ENCODE measurements at regions not wholly inside any gene's neighbourhood (a gene's known extent, or its start where the extent isn't known, plus 50 kb on each side); places are given as distances from the start of the nearest gene placed in this dataset.

DNA sequence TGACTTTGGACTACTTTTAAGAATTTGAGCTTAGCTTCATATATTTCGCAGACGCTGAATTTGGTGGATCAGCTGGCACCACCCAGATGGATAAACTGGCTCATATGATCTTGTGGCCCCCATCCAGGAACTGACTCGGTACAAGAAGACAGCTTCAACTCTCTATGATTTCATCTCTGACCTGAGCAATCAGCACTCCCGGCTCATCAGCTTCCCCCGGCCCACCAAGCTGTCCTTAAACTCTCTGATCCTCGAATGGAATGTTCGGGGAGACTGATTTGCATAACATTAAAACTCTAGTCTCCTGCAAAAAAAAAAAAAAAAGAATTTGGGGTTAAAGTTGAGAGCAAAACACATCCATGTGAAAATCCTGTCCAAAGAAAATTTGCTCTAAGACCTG, 71.4 kb upstream of the IRS2 start:
- Histone ChIP-seq H3K9me3 (ENCODE audit: control insufficient read depth in 3 of 3, low read length in 3 of 3) (no peaks in the 10 kb centered on the region), H3K9ac (ENCODE audit: low read depth in 1 of 3, low read length in 3 of 3) (no peak overlapping the region), H3K4me1 (ENCODE audit: control insufficient read depth in 3 of 3, insufficient read depth in 3 of 3, low read length in 3 of 3) (peaks cover 10 to 15% (median 14%) of the 10 kb centered on the region in 3 donors), H3K27me3 (ENCODE audit: control insufficient read depth in 3 of 3, insufficient read depth in 3 of 3, low read length in 3 of 3) (peaks cover 0 to 3% (median 0%) of the 10 kb centered on the region in 3 donors), H3K4me3 (ENCODE audit: low read length in 3 of 3) (no peak overlapping the region), H3K36me3 (ENCODE audit: control insufficient read depth in 3 of 3, insufficient read depth in 3 of 3, low read length in 3 of 3) (no peaks in the 10 kb centered on the region), H3K27ac (ENCODE audit: low read depth, low read length) (no peak overlapping the region)

GRCh38 chr13:109857325-109857724, 70.9 kb upstream of the IRS2 start:
- Histone ChIP-seq H3K9ac (ENCODE audit: low read depth in 1 of 3, low read length in 3 of 3) (no peak overlapping the region), H3K4me1 (ENCODE audit: control insufficient read depth in 3 of 3, insufficient read depth in 3 of 3, low read length in 3 of 3) (peaks cover 10 to 15% (median 14%) of the 10 kb centered on the region in 3 donors), H3K36me3 (ENCODE audit: control insufficient read depth in 3 of 3, insufficient read depth in 3 of 3, low read length in 3 of 3) (no peaks in the 10 kb centered on the region), H3K4me3 (ENCODE audit: low read length in 3 of 3) (no peak overlapping the region), H3K9me3 (ENCODE audit: control insufficient read depth in 3 of 3, low read length in 3 of 3) (no peaks in the 10 kb centered on the region), H3K27me3 (ENCODE audit: control insufficient read depth in 3 of 3, insufficient read depth in 3 of 3, low read length in 3 of 3) (peaks cover 0 to 3% (median 0%) of the 10 kb centered on the region in 3 donors), H3K27ac (ENCODE audit: low read depth, low read length) (no peak overlapping the region)

GRCh38 chr13:109856350-109856749, 70.0 kb upstream of the IRS2 start:
- H3K9me3 ChIP-seq (ENCODE audit: control insufficient read depth in 3 of 3, low read length in 3 of 3), result no peaks in the 10 kb centered on the region
- H3K4me1 ChIP-seq (ENCODE audit: control insufficient read depth in 3 of 3, insufficient read depth in 3 of 3, low read length in 3 of 3), result peaks cover 10 to 15% (median 14%) of the 10 kb centered on the region in 3 donors
- H3K4me3 ChIP-seq (ENCODE audit: low read length in 3 of 3), result no peak overlapping the region
- no peak overlapping the region for H3K9ac ChIP-seq (ENCODE audit: low read depth in 1 of 3, low read length in 3 of 3)
- H3K27ac ChIP-seq (ENCODE audit: low read depth, low read length), result no peak overlapping the region
- H3K36me3 ChIP-seq (ENCODE audit: control insufficient read depth in 3 of 3, insufficient read depth in 3 of 3, low read length in 3 of 3), result no peaks in the 10 kb centered on the region
- peaks cover 0 to 5% (median 0%) of the 10 kb centered on the region in 3 donors for H3K27me3 ChIP-seq (ENCODE audit: control insufficient read depth in 3 of 3, insufficient read depth in 3 of 3, low read length in 3 of 3)

DNA sequence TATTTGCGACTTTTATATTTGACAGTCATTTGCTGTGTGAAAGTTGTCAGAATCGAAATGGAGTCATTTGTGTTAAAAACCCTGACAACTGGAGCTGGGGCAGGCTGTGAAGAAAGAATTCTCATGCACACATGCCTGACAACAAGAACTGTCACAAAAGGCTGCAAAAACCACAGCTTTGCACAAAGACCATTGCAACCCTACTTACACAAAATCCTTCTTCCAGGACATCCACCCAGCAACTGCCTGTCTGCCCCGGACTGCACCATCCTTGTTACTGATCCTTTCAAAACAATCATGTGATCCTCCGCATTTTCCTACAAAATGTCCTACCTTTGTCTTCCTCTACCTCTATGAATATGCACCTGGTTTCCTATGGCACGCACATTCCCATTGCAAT, 66.8 kb upstream of the IRS2 start:
- no peaks in the 10 kb centered on the region for H3K9me3 ChIP-seq (ENCODE audit: control insufficient read depth in 3 of 3, low read length in 3 of 3)
- H3K9ac ChIP-seq (ENCODE audit: low read depth in 1 of 3, low read length in 3 of 3), result no peak overlapping the region
- peaks cover 0 to 8% (median 0%) of the 10 kb centered on the region in 3 donors for H3K27me3 ChIP-seq (ENCODE audit: control insufficient read depth in 3 of 3, insufficient read depth in 3 of 3, low read length in 3 of 3)
- H3K27ac ChIP-seq (ENCODE audit: low read depth, low read length), result no peak overlapping the region
- no peaks in the 10 kb centered on the region for H3K36me3 ChIP-seq (ENCODE audit: control insufficient read depth in 3 of 3, insufficient read depth in 3 of 3, low read length in 3 of 3)
- peaks cover 0 to 2% (median 0%) of the 10 kb centered on the region in 3 donors for H3K4me1 ChIP-seq (ENCODE audit: control insufficient read depth in 3 of 3, insufficient read depth in 3 of 3, low read length in 3 of 3)
- H3K4me3 ChIP-seq (ENCODE audit: low read length in 3 of 3), result no peak overlapping the region

GRCh38 chr13:109846185-109846584, 59.8 kb upstream of the IRS2 start:
- peaks cover 0 to 15% (median 4%) of the 10 kb centered on the region in 3 donors for H3K27me3 ChIP-seq (ENCODE audit: control insufficient read depth in 3 of 3, insufficient read depth in 3 of 3, low read length in 3 of 3)
- H3K9ac ChIP-seq (ENCODE audit: low read depth in 1 of 3, low read length in 3 of 3), result no peak overlapping the region
- H3K27ac ChIP-seq (ENCODE audit: low read depth, low read length), result no peak overlapping the region
- peaks cover 0 to 9% (median 0%) of the 10 kb centered on the region in 3 donors for H3K4me1 ChIP-seq (ENCODE audit: control insufficient read depth in 3 of 3, insufficient read depth in 3 of 3, low read length in 3 of 3)
- H3K4me3 ChIP-seq (ENCODE audit: low read length in 3 of 3), result no peak overlapping the region
- no peaks in the 10 kb centered on the region for H3K9me3 ChIP-seq (ENCODE audit: control insufficient read depth in 3 of 3, low read length in 3 of 3)
- H3K36me3 ChIP-seq (ENCODE audit: control insufficient read depth in 3 of 3, insufficient read depth in 3 of 3, low read length in 3 of 3), result no peaks in the 10 kb centered on the region

- Histone ChIP-seq H3K27me3 (ENCODE audit: control insufficient read depth in 3 of 3, insufficient read depth in 3 of 3, low read length in 3 of 3) (peaks cover 0 to 14% (median 4%) of the 10 kb centered on the region in 3 donors), H3K27ac (ENCODE audit: low read depth, low read length) (no peak overlapping the region), H3K36me3 (ENCODE audit: control insufficient read depth in 3 of 3, insufficient read depth in 3 of 3, low read length in 3 of 3) (no peaks in the 10 kb centered on the region), H3K9ac (ENCODE audit: low read depth in 1 of 3, low read length in 3 of 3) (no peak overlapping the region), H3K4me1 (ENCODE audit: control insufficient read depth in 3 of 3, insufficient read depth in 3 of 3, low read length in 3 of 3) (peaks cover 3 to 16% (median 7%) of the 10 kb centered on the region in 3 donors), H3K4me3 (ENCODE audit: low read length in 3 of 3) (no peak overlapping the region), H3K9me3 (ENCODE audit: control insufficient read depth in 3 of 3, low read length in 3 of 3) (no peaks in the 10 kb centered on the region)
These were observed 58.0 kb upstream of the IRS2 start for GRCh38 chr13:109844396-109844795.

- Histone ChIP-seq H3K27ac (ENCODE audit: low read depth, low read length) (no peak overlapping the region), H3K4me1 (ENCODE audit: control insufficient read depth in 3 of 3, insufficient read depth in 3 of 3, low read length in 3 of 3) (peaks cover 3 to 16% (median 7%) of the 10 kb centered on the region in 3 donors), H3K9ac (ENCODE audit: low read depth in 1 of 3, low read length in 3 of 3) (no peak overlapping the region), H3K9me3 (ENCODE audit: control insufficient read depth in 3 of 3, low read length in 3 of 3) (no peaks in the 10 kb centered on the region), H3K4me3 (ENCODE audit: low read length in 3 of 3) (no peak overlapping the region), H3K27me3 (ENCODE audit: control insufficient read depth in 3 of 3, insufficient read depth in 3 of 3, low read length in 3 of 3) (peaks cover 0 to 14% (median 4%) of the 10 kb centered on the region in 3 donors), H3K36me3 (ENCODE audit: control insufficient read depth in 3 of 3, insufficient read depth in 3 of 3, low read length in 3 of 3) (no peaks in the 10 kb centered on the region)
These were observed 57.3 kb upstream of the IRS2 start for GRCh38 chr13:109843695-109844094.

DNA sequence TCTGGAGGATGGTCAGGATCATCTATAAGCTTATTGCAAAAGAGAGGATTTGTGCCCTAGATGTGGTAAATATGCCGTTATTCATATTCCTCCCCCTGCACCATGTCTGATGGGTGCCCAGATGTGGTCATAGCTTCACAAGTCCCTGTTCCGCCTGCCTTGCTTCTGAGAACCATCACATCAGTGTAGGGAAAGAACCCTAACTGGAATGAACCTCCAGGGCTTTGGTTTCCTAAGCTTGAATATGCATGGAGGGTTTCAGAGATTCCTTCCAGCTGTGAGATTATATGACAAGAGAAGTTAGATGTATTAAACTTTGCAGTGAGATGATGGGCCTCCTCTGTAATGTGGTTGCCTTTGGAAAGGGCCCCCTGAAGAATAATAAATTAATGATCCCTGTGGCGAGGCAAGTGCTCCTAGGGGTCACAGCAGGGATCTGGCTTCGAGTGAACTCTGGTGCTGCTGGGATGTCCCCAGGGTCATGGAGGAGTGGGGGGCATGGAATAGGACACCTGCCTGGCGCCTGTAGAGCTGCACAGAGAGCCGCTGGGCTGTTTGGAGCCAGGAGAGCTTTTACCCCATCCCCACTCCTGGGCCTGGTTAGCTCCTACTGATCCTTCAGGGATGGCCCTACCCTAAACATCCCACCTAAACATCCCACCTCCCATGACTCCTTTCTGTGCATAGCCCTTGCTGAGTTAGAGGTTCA, 56.0 kb upstream of the IRS2 start:
- no peaks in the 10 kb centered on the region for H3K36me3 ChIP-seq (ENCODE audit: control insufficient read depth in 3 of 3, insufficient read depth in 3 of 3, low read length in 3 of 3)
- H3K27ac ChIP-seq (ENCODE audit: low read depth, low read length), result no peak overlapping the region
- H3K4me3 ChIP-seq (ENCODE audit: low read length in 3 of 3), result no peak overlapping the region
- peaks cover 0 to 14% (median 4%) of the 10 kb centered on the region in 3 donors for H3K27me3 ChIP-seq (ENCODE audit: control insufficient read depth in 3 of 3, insufficient read depth in 3 of 3, low read length in 3 of 3)
- H3K4me1 ChIP-seq (ENCODE audit: control insufficient read depth in 3 of 3, insufficient read depth in 3 of 3, low read length in 3 of 3), result peaks cover 3 to 16% (median 7%) of the 10 kb centered on the region in 3 donors
- no peak overlapping the region for H3K9ac ChIP-seq (ENCODE audit: low read depth in 1 of 3, low read length in 3 of 3)
- H3K9me3 ChIP-seq (ENCODE audit: control insufficient read depth in 3 of 3, low read length in 3 of 3), result no peaks in the 10 kb centered on the region

DNA sequence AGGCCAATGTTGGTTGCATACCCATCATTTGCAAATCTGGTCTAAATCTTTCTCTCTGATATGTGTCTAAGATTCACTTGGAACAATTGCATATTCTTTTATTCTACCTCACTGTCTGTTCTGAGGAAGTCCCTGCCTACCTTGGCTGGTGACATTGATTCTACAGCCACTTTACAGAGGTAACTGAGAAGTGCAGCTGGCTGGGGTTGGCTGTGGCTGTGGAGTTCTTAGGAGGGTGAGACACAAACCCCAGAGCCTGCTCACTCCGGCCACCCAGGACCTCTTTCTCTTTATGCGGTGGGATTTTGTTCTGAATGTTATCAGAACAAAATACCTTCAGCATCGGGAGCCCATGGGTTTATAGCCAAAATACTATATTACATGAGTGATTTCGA, 54.5 kb upstream of the IRS2 start:
- Histone ChIP-seq H3K27me3 (ENCODE audit: control insufficient read depth in 3 of 3, insufficient read depth in 3 of 3, low read length in 3 of 3) (peaks cover 0 to 11% (median 4%) of the 10 kb centered on the region in 3 donors), H3K36me3 (ENCODE audit: control insufficient read depth in 3 of 3, insufficient read depth in 3 of 3, low read length in 3 of 3) (no peaks in the 10 kb centered on the region), H3K9ac (ENCODE audit: low read depth in 1 of 3, low read length in 3 of 3) (no peak overlapping the region), H3K27ac (ENCODE audit: low read depth, low read length) (no peak overlapping the region), H3K4me3 (ENCODE audit: low read length in 3 of 3) (no peak overlapping the region), H3K9me3 (ENCODE audit: control insufficient read depth in 3 of 3, low read length in 3 of 3) (no peaks in the 10 kb centered on the region), H3K4me1 (ENCODE audit: control insufficient read depth in 3 of 3, insufficient read depth in 3 of 3, low read length in 3 of 3) (peaks cover 3 to 16% (median 7%) of the 10 kb centered on the region in 3 donors)

DNA sequence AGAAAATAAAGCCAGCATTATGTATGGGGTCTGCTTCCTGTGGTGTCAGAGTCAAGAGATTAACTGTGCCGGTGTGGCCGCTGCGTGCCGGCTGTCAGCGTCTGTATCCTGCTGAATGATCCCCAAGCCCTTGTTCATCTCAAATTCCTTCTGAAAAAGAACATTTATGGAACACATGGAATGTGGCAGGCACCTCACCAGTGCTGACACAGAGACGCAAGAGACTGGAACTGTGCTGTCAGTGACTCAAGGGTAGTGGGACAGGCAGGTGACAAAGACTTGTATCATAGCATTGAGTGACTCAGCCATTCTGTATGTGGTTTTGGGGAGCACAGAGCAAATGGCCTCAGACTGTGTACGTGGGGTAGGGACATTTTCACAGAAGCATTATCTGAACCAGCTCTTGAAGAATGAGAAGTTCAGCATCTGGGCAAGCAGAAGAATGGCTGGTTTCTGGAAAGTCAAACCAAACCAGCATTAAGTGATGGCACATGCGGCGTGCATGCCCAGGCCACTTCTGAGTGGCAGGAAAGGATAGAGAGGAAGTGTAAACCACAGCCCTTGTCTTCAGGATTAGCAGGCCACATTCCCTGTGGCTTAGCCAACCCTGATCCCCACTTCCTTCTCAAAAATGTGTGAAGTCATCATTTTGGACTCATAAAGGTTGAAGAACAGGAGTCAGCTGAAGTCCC, 54.0 kb upstream of the IRS2 start:
- no peak overlapping the region for H3K9ac ChIP-seq (ENCODE audit: low read depth in 1 of 3, low read length in 3 of 3)

More for the DNA sequence above, 54.0 kb upstream of the IRS2 start:
- H3K27me3 ChIP-seq (ENCODE audit: control insufficient read depth in 3 of 3, insufficient read depth in 3 of 3, low read length in 3 of 3), result peaks cover 0 to 9% (median 4%) of the 10 kb centered on the region in 3 donors
- H3K27ac ChIP-seq (ENCODE audit: low read depth, low read length), result no peak overlapping the region
- no peaks in the 10 kb centered on the region for H3K9me3 ChIP-seq (ENCODE audit: control insufficient read depth in 3 of 3, low read length in 3 of 3)
- peaks cover 3 to 16% (median 7%) of the 10 kb centered on the region in 3 donors for H3K4me1 ChIP-seq (ENCODE audit: control insufficient read depth in 3 of 3, insufficient read depth in 3 of 3, low read length in 3 of 3)
- no peak overlapping the region for H3K4me3 ChIP-seq (ENCODE audit: low read length in 3 of 3)
- no peaks in the 10 kb centered on the region for H3K36me3 ChIP-seq (ENCODE audit: control insufficient read depth in 3 of 3, insufficient read depth in 3 of 3, low read length in 3 of 3)

Data from skeletal muscle tissue (tissue), 3 donors.